Naive thymus-derived CD4-positive, alpha-beta T cell (primary cell): ENCODE measurements at regions not wholly inside any gene's neighbourhood (a gene's known extent, or its start where the extent isn't known, plus 50 kb on each side); places are given as distances from the start of the nearest gene placed in this dataset.
"Not testable (repeated sequence)": the region's sequence is repeated elsewhere in the genome, so short reads cannot be mapped to it uniquely, and the experiment has no call there.

ENCODE experiments used
- ATAC-seq: fragments of 150-1000 bp; cut with Tn5 transposase; 2 replicates; pipeline ENCODE4 v1.10.0; 2021; ENCODE audit warnings: mild to moderate bottlenecking, moderate library complexity
- CTCF ChIA-PET: fragments of 350-600 bp; sonication (Branson Sonifier 250); formaldehyde crosslinking; loops from one replicate; lab custom pipeline; 2021; ENCODE audit warnings: antibody characterized with exemption; lab: Charles Lee
- POLR2A ChIA-PET: fragments of 350-600 bp; sonication (Branson Sonifier 250); formaldehyde crosslinking; loops from one replicate; lab custom pipeline; 2021; ENCODE audit warnings: antibody characterized with exemption, inconsistent platforms; lab: Charles Lee
- DNase-seq, 9 donors: peaks; one replicate each; pipeline versions ENCODE4 v3.0.0 to v3.0.0-alpha.2; 2020 to 2022; ENCODE audit warnings: mixed read lengths in 1 of 9
- H3K27ac ChIP-seq: one replicate; pipeline ENCODE4 v1.7.0; 2013; ENCODE audit warnings: mild to moderate bottlenecking, low read depth, low read length, moderate library complexity
- H3K27me3 ChIP-seq, 2 donors: one replicate each; pipeline ENCODE4 v1.7.0; 2013; ENCODE audit warnings: low read length in 2 of 2, mild to moderate bottlenecking in 2 of 2, moderate library complexity in 2 of 2; ENCODE audit not compliant: control insufficient read depth in 2 of 2, insufficient read depth in 2 of 2
- H3K36me3 ChIP-seq, 3 experiments: 1 replicate in 2 of 3; 2 replicates in 1 of 3; pipeline ENCODE4 v1.7.0; 2013; ENCODE audit warnings: low read length in 3 of 3, mild to moderate bottlenecking in 3 of 3, moderate library complexity in 1 of 3; ENCODE audit not compliant: insufficient read depth in 3 of 3, control insufficient read depth in 2 of 3
- H3K4me1 ChIP-seq, 2 donors: one replicate each; pipeline ENCODE4 v1.7.0; 2013; ENCODE audit warnings: low read length in 2 of 2, mild to moderate bottlenecking in 2 of 2, moderate library complexity in 1 of 2; ENCODE audit not compliant: control insufficient read depth in 2 of 2, insufficient read depth in 2 of 2
- H3K4me3 ChIP-seq: 2 replicates; pipeline ENCODE4 v1.7.0; 2013; ENCODE audit warnings: mild to moderate bottlenecking, low read length
- H3K9me3 ChIP-seq, 3 experiments: 1 replicate in 2 of 3; 2 replicates in 1 of 3; pipeline ENCODE4 v1.7.0; 2013; ENCODE audit warnings: low read length in 3 of 3; ENCODE audit not compliant: control insufficient read depth in 2 of 3
- H3K27ac Mint-ChIP-seq, 9 donors: one replicate each; pipeline ENCODE4 v1.8.0; 2020 to 2022; ENCODE audit warnings: mixed read lengths in 9 of 9, mild to moderate bottlenecking in 8 of 9, moderate library complexity in 5 of 9, inconsistent platforms in 2 of 9
- H3K27me3 Mint-ChIP-seq, 5 donors: one replicate each; pipeline ENCODE4 v1.8.0; 2021 to 2022; ENCODE audit warnings: mixed read lengths in 5 of 5, mild to moderate bottlenecking in 1 of 5
- H3K36me3 Mint-ChIP-seq, 5 donors: one replicate each; pipeline ENCODE4 v1.8.0; 2020 to 2022; ENCODE audit warnings: mixed read lengths in 5 of 5, mild to moderate bottlenecking in 3 of 5, inconsistent platforms in 1 of 5
- H3K4me1 Mint-ChIP-seq, 7 donors: one replicate each; pipeline ENCODE4 v1.8.0; 2020 to 2022; ENCODE audit warnings: mixed read lengths in 7 of 7, mild to moderate bottlenecking in 3 of 7, inconsistent platforms in 1 of 7
- H3K4me3 Mint-ChIP-seq, 10 donors: one replicate each; pipeline ENCODE4 v1.8.0; 2020 to 2022; ENCODE audit warnings: mild to moderate bottlenecking in 10 of 10, mixed read lengths in 10 of 10, moderate library complexity in 6 of 10, inconsistent platforms in 2 of 10
- H3K9me3 Mint-ChIP-seq, 11 donors: one replicate each; pipeline ENCODE4 v1.8.0; 2020 to 2022; ENCODE audit warnings: mixed read lengths in 11 of 11, mild to moderate bottlenecking in 4 of 11, inconsistent platforms in 1 of 11, moderate library complexity in 1 of 11
- intact Hi-C, 2 donors: fragments of 100-400 bp; cut with micrococcal nuclease; formaldehyde crosslinking; loops; one replicate each; pipeline ENCODE4 v1.15.1; 2023

GRCh38 chr12:80015660-80016059, 80.8 kb upstream of the PPP1R12A start:
- Histone ChIP-seq H3K36me3 (no peaks in the 10 kb centered on the region), H3K9me3 (no peaks in the 10 kb centered on the region), H3K27ac (no peak overlapping the region), H3K4me3 (no peak overlapping the region), H3K4me1 (no peaks in the 10 kb centered on the region), H3K27me3 (no peaks in the 10 kb centered on the region)
- DNase-seq: no peak
- CTCF ChIA-PET: interaction anchor here (0.7 kb wide), 1 partner anchor 12 kb away, joined by 4 read pairs; no protein-coding TSS in a partner anchor
- H3K27ac Mint-ChIP-seq: no peak overlapping the region
- H3K36me3 Mint-ChIP-seq: no peaks in the 10 kb centered on the region
- peaks cover 0 to 9% (median 1%) of the 10 kb centered on the region in 11 donors for H3K9me3 Mint-ChIP-seq
- intact Hi-C loops: no loop called here
- H3K4me1 Mint-ChIP-seq: no peaks in the 10 kb centered on the region
- no peak overlapping the region for H3K4me3 Mint-ChIP-seq
- POLR2A ChIA-PET: interaction anchor here (0.7 kb wide), 1 partner anchor 38 kb away, joined by 8 read pairs; no protein-coding TSS in a partner anchor
- peaks cover 0 to 14% (median 0%) of the 10 kb centered on the region in 5 donors for H3K27me3 Mint-ChIP-seq
- no peak for ATAC-seq

GRCh38 chr12:80003744-80004143, 68.8 kb upstream of the PPP1R12A start:
- intact Hi-C loops, H3K27me3 Mint-ChIP-seq, H3K9me3 ChIP-seq, H3K4me3 ChIP-seq, POLR2A ChIA-PET, CTCF ChIA-PET, H3K4me1 Mint-ChIP-seq, H3K4me1 ChIP-seq, H3K9me3 Mint-ChIP-seq, H3K27me3 ChIP-seq, H3K36me3 ChIP-seq, H3K27ac Mint-ChIP-seq, H3K27ac ChIP-seq, ATAC-seq, DNase-seq, H3K36me3 Mint-ChIP-seq, H3K4me3 Mint-ChIP-seq: not testable (repeated sequence)

- Histone ChIP-seq H3K4me3 (no peak overlapping the region), H3K4me1 (no peaks in the 10 kb centered on the region), H3K9me3 (no peaks in the 10 kb centered on the region), H3K27ac (no peak overlapping the region), H3K36me3 (no peaks in the 10 kb centered on the region), H3K27me3 (no peaks in the 10 kb centered on the region)
- no peaks in the 10 kb centered on the region for H3K36me3 Mint-ChIP-seq
- no peak overlapping the region for H3K4me3 Mint-ChIP-seq
- no peak overlapping the region for H3K27ac Mint-ChIP-seq
- POLR2A ChIA-PET: no interaction called here
- intact Hi-C loops: no loop called here
- H3K9me3 Mint-ChIP-seq: no peaks in the 10 kb centered on the region
- no peak for DNase-seq
- peaks cover 0 to 2% (median 0%) of the 10 kb centered on the region in 7 donors for H3K4me1 Mint-ChIP-seq
- ATAC-seq: no peak
- no peaks in the 10 kb centered on the region for H3K27me3 Mint-ChIP-seq
- CTCF ChIA-PET: no interaction called here
Observed at GRCh38 chr12:80001562-80001961, 66.7 kb upstream of the PPP1R12A start.

DNA sequence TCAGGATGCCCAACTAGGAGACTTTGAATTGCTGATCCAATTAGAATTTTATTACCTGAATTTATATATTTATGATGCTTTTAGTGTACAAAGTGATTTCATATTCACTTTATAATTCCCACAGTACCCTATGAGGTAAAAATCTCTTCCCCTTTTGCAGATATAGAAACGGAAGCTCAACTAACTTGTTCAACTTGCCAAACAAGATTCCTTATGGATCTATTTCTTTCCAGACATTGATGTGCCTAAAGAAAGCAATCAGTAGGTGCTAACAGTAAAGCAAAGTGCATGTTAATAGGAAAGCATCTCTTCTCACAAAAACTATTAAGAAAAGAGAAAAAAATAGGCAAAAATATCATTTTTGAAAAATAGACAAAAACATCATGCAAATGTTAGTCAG, 65.9 kb upstream of the PPP1R12A start:
- H3K36me3 ChIP-seq: no peaks in the 10 kb centered on the region
- no peaks in the 10 kb centered on the region for H3K27me3 ChIP-seq
- POLR2A ChIA-PET: no interaction called here
- no peaks in the 10 kb centered on the region for H3K27me3 Mint-ChIP-seq
- DNase-seq (no peak), ATAC-seq (no peak)
- CTCF ChIA-PET: no interaction called here
- H3K4me3 ChIP-seq: no peak overlapping the region
- H3K9me3 ChIP-seq: no peaks in the 10 kb centered on the region
- H3K4me3 Mint-ChIP-seq: no peak overlapping the region
- no peaks in the 10 kb centered on the region for H3K36me3 Mint-ChIP-seq
- H3K4me1 ChIP-seq: no peaks in the 10 kb centered on the region
- H3K27ac Mint-ChIP-seq: no peak overlapping the region
- intact Hi-C loops: no loop called here
- H3K4me1 Mint-ChIP-seq: peaks cover 0 to 2% (median 0%) of the 10 kb centered on the region in 7 donors
- H3K9me3 Mint-ChIP-seq: peaks cover 0 to 2% (median 0%) of the 10 kb centered on the region in 11 donors
- no peak overlapping the region for H3K27ac ChIP-seq

GRCh38 chr12:79998554-79998953, 63.7 kb upstream of the PPP1R12A start:
- CTCF ChIA-PET: no interaction called here
- intact Hi-C loops: no loop called here
- Mint-ChIP-seq H3K36me3 (no peaks in the 10 kb centered on the region), H3K4me3 (no peak overlapping the region), H3K27me3 (no peaks in the 10 kb centered on the region), H3K4me1 (peaks cover 0 to 2% (median 0%) of the 10 kb centered on the region in 7 donors), H3K9me3 (peaks cover 0 to 4% (median 0%) of the 10 kb centered on the region in 11 donors), H3K27ac (no peak overlapping the region)
- Histone ChIP-seq H3K4me1 (no peaks in the 10 kb centered on the region), H3K9me3 (no peaks in the 10 kb centered on the region), H3K27me3 (no peaks in the 10 kb centered on the region), H3K27ac (no peak overlapping the region), H3K36me3 (no peaks in the 10 kb centered on the region), H3K4me3 (no peak overlapping the region)
- POLR2A ChIA-PET: no interaction called here
- DNase-seq: no peak
- no peak for ATAC-seq

GRCh38 chr12:79997096-79997791, 62.3 kb upstream of the PPP1R12A start:
- H3K4me1 Mint-ChIP-seq: peaks cover 0 to 2% (median 0%) of the 10 kb centered on the region in 7 donors
- DNase-seq: no peak
- Histone ChIP-seq H3K4me1 (no peaks in the 10 kb centered on the region), H3K4me3 (no peak overlapping the region), H3K9me3 (no peaks in the 10 kb centered on the region), H3K27ac (no peak overlapping the region), H3K36me3 (no peaks in the 10 kb centered on the region), H3K27me3 (no peaks in the 10 kb centered on the region)
- H3K4me3 Mint-ChIP-seq: no peak overlapping the region
- H3K27me3 Mint-ChIP-seq: no peaks in the 10 kb centered on the region
- intact Hi-C loops: no loop called here
- H3K36me3 Mint-ChIP-seq: no peaks in the 10 kb centered on the region
- H3K9me3 Mint-ChIP-seq: peaks cover 0 to 4% (median 0%) of the 10 kb centered on the region in 11 donors
- no peak for ATAC-seq
- peak overlapping the region in 1 of 9 donors; percentile 68 for H3K27ac Mint-ChIP-seq
- CTCF ChIA-PET: no interaction called here
- POLR2A ChIA-PET: no interaction called here

- DNase-seq, H3K4me1 Mint-ChIP-seq, H3K4me3 Mint-ChIP-seq, H3K27me3 Mint-ChIP-seq, H3K27me3 ChIP-seq, CTCF ChIA-PET, H3K27ac ChIP-seq, intact Hi-C loops, POLR2A ChIA-PET, H3K36me3 ChIP-seq, H3K9me3 Mint-ChIP-seq, H3K36me3 Mint-ChIP-seq, H3K9me3 ChIP-seq, H3K4me3 ChIP-seq, ATAC-seq, H3K4me1 ChIP-seq, H3K27ac Mint-ChIP-seq: not testable (repeated sequence)
Observed at GRCh38 chr12:79995385-79996084, 60.6 kb upstream of the PPP1R12A start.
